ENCODE measurements at regions not wholly inside any gene's neighbourhood (a gene's known extent, or its start where the extent isn't known, plus 50 kb on each side); places are given as distances from the start of the nearest gene placed in this dataset.

DNA sequence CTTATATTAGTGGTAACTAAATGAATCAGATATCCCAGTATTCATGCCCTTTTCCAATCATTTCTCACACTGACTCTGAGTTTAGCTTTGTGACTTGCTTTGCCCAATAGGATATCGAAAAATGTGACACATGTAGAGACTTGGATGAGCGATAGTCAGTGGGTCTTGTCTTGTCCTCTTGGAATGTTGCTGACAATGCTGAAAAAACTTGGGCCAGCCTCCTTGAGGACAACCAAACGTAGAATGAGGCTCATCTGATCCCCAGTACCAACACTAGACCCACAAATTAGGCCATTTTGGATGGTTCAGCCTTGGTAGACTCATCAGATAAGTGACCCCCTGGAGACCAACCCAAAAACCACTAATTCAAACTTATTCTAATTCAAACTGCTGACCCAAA is 351.0 kb downstream of the GRIN2B start:
- TF ChIP-seq POLR2AphosphoS5 (IDR thresholded peaks at IDR 0.05; ENCODE audit: low read depth, low read length) (no peak), SP1 (IDR thresholded peaks at IDR 0.05; ENCODE audit: low read depth) (no peak), EZH2 (IDR thresholded peaks at IDR 0.05) (no peak), YY1 (IDR thresholded peaks at IDR 0.05; ENCODE audit: extremely low read depth, insufficient replicate concordance, low read depth, low read length) (no peak), SRF (IDR thresholded peaks at IDR 0.05; ENCODE audit: low read depth) (no peak), POLR2A (IDR thresholded peaks at IDR 0.05; ENCODE audit: borderline replicate concordance, extremely low read depth, insufficient read depth, insufficient read length) (no peak), SIN3A (IDR thresholded peaks at IDR 0.05; ENCODE audit: low read depth) (no peak), ATF3 (IDR thresholded peaks at IDR 0.05) (no peak), RAD21 (IDR thresholded peaks at IDR 0.05; ENCODE audit: low read depth) (no peak), ZNF274 (IDR thresholded peaks at IDR 0.05; ENCODE audit: low read depth, low read length) (no peak), CBX3 (IDR thresholded peaks at IDR 0.05; ENCODE audit: low read depth) (no peak), JUND (IDR thresholded peaks at IDR 0.05) (no peak)
- TF ChIP-seq, protein P1, sequence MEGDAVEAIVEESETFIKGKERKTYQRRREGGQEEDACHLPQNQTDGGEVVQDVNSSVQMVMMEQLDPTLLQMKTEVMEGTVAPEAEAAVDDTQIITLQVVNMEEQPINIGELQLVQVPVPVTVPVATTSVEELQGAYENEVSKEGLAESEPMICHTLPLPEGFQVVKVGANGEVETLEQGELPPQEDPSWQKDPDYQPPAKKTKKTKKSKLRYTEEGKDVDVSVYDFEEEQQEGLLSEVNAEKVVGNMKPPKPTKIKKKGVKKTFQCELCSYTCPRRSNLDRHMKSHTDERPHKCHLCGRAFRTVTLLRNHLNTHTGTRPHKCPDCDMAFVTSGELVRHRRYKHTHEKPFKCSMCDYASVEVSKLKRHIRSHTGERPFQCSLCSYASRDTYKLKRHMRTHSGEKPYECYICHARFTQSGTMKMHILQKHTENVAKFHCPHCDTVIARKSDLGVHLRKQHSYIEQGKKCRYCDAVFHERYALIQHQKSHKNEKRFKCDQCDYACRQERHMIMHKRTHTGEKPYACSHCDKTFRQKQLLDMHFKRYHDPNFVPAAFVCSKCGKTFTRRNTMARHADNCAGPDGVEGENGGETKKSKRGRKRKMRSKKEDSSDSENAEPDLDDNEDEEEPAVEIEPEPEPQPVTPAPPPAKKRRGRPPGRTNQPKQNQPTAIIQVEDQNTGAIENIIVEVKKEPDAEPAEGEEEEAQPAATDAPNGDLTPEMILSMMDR (IDR thresholded peaks at IDR 0.05 in 2 of 3, conservative IDR thresholded peaks at IDR 0.05 in 1 of 3; ENCODE audit: borderline replicate concordance in 1 of 3, insufficient read depth in 1 of 3, low read depth in 2 of 3, low read length in 2 of 3), result no peak
- TF ChIP-seq, protein P2, sequence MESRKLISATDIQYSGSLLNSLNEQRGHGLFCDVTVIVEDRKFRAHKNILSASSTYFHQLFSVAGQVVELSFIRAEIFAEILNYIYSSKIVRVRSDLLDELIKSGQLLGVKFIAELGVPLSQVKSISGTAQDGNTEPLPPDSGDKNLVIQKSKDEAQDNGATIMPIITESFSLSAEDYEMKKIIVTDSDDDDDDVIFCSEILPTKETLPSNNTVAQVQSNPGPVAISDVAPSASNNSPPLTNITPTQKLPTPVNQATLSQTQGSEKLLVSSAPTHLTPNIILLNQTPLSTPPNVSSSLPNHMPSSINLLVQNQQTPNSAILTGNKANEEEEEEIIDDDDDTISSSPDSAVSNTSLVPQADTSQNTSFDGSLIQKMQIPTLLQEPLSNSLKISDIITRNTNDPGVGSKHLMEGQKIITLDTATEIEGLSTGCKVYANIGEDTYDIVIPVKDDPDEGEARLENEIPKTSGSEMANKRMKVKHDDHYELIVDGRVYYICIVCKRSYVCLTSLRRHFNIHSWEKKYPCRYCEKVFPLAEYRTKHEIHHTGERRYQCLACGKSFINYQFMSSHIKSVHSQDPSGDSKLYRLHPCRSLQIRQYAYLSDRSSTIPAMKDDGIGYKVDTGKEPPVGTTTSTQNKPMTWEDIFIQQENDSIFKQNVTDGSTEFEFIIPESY (IDR thresholded peaks at IDR 0.05; ENCODE audit: extremely low read depth, insufficient replicate concordance, low read length), result no peak

Data from HCT116 (cell line).